ENCODE measurements at regions not wholly inside any gene's neighbourhood (a gene's known extent, or its start where the extent isn't known, plus 50 kb on each side); places are given as distances from the start of the nearest gene placed in this dataset.
A peak's percentile ranks its signal among the peaks of the same experiment; 100 is the strongest.
"Not testable (repeated sequence)": the region's sequence is repeated elsewhere in the genome, so short reads cannot be mapped to it uniquely, and the experiment has no call there.

DNA sequence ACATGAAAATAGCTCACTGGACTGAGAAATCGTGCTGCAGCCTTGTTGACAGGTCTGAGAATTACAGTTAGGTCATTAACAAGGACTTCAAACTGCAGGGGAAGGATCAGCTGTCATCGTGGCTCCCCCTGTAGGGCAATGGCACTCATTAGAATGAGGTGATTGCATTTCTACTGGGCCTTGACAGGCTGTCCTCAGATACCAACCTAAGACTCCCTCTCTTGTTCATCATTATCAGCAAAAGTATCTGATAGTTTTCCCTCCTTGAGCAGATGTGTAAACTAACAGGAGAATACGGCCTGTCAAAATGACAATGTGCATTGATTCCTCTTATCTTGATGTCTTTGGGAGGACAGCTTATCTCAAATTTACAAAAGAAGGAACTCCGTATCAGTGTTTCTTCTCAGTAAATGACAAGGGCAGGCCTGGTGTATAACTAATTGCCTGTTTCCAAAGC, 648.5 kb upstream of the LRRN3 start:
- peak; percentile 18 to 49 for DNase-seq (ENCODE audit: low read depth in 2 of 2)

- no peak for DNase-seq (ENCODE audit: low read depth in 2 of 2)
Measured at GRCh38 chr7:110446658-110447057, 644.3 kb upstream of the LRRN3 start.

- no peak for DNase-seq (ENCODE audit: low read depth in 2 of 2)
Measured at GRCh38 chr7:110448918-110449317, 642.0 kb upstream of the LRRN3 start.

DNA sequence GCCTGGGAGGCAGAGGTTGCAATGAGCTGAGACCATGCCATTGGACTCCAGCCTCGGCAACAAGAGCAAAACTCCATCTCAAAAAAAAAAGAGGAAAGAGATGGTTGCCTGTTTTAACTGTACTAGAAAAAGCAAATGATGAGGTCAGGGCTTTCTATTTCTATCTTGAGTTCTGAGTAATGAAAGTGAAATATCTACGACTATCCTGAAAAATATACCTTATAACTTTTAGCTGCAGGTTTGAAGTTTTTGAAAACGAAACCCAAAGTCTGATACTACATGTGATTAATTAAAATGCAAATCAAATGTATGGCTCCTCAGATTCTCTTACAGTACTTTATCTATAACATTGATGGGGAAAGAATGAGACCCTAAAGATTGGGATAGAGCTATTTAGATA, 636.2 kb upstream of the LRRN3 start:
- DNase-seq (ENCODE audit: low read depth in 2 of 2), result no peak

DNA sequence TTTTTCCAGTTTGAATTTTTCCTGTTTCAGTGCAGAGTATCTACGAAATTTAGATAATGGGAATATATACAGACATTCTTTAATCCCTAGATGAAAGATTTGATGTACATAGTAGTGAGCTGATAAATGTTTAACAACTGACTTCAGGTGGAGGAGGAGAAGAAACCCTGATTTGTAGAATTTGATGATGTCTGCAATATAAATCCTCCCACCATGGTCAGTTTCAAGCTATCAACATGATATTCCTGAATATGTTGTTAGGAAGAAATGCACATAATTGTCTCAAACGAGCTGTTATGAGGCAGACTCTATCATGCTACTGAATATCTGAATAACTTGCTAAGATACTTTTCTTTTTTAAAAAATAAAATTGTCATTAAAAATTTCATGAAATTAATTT, 629.3 kb upstream of the LRRN3 start:
- no peak for DNase-seq (ENCODE audit: low read depth in 2 of 2)

GRCh38 chr7:110470420-110470819, 620.5 kb upstream of the LRRN3 start:
- no peak for DNase-seq (ENCODE audit: low read depth in 2 of 2)

DNA sequence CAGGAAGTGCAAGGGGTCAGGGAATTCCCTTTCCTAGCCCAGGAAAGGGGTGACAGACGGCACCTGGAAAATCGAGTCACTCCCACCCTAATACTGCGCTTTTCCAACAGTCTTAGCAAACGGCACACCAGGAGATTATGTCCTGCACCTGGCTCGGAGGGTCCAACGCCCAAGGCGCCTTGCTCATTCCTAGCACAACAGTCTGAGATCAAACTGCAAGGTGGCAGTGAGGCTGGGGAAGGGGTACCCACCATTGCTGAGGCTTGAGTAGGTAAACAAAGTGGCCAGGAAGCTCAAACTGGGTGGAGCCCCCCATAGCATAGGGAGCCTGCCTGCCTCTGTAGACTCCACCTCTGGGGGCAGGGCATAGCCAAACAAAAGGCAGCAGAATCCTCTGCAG, 618.5 kb upstream of the LRRN3 start:
- DNase-seq (ENCODE audit: low read depth in 2 of 2), result not testable (repeated sequence)

GRCh38 chr7:110480964-110481363, 610.0 kb upstream of the LRRN3 start:
- DNase-seq (ENCODE audit: low read depth in 2 of 2), result no peak

DNA sequence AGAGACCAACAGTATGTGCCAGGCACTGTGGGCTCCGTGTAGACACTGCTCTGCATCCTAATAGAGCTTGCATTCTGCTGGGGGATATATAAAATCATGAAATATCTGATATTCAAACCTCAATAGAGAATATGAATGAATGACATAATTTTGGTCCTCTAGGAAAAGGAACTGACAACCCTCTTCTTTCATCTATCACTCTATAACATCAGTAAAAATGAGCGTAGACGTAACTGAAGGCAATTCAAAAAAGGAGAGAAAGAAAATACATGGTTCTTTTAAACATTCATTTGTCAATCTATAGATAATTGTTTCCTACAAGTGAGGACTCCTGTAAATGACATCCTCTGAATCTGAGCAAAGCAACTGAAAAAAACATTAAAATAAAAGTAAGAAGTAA, 607.4 kb upstream of the LRRN3 start:
- no peak for DNase-seq (ENCODE audit: low read depth in 2 of 2)

- no peak for DNase-seq (ENCODE audit: low read depth in 2 of 2)
Measured at GRCh38 chr7:110484356-110484755, 606.6 kb upstream of the LRRN3 start.

- no peak for DNase-seq (ENCODE audit: low read depth in 2 of 2)
Measured at GRCh38 chr7:110486549-110486948, 604.4 kb upstream of the LRRN3 start.

DNA sequence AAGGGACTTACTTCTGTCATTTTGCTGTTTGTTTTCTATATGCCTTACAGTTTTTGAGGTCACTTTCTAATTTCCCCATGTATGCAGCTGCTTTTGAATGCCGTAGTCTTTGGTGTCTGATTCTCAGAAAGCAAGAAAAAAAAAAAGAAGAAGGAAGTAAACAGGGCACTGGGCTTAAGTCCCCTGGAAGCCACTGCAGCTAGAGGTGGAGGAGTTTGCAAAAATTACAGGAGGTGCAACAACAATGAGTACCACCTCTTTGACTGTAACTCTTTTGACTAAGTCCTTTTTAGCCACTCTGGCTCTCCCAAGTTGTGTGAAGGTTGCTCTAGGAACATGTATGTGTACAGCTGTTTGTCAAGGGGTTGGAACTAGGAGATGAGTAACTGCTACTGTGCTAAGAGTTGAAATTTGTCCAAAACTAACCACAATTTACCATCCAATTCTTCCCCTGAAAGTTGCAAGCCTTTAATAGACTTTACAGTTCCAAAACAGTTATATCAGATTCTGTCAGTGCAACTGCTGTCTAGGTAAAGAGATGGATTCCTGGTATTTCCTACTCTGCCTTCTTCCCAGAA, 588.0 kb upstream of the LRRN3 start:
- DNase-seq (ENCODE audit: low read depth in 2 of 2), result no peak

GRCh38 chr7:110507369-110507768, 583.6 kb upstream of the LRRN3 start:
- no peak for DNase-seq (ENCODE audit: low read depth in 2 of 2)

GRCh38 chr7:110507832-110508231, 583.1 kb upstream of the LRRN3 start:
- DNase-seq (ENCODE audit: low read depth in 2 of 2), result no peak

DNA sequence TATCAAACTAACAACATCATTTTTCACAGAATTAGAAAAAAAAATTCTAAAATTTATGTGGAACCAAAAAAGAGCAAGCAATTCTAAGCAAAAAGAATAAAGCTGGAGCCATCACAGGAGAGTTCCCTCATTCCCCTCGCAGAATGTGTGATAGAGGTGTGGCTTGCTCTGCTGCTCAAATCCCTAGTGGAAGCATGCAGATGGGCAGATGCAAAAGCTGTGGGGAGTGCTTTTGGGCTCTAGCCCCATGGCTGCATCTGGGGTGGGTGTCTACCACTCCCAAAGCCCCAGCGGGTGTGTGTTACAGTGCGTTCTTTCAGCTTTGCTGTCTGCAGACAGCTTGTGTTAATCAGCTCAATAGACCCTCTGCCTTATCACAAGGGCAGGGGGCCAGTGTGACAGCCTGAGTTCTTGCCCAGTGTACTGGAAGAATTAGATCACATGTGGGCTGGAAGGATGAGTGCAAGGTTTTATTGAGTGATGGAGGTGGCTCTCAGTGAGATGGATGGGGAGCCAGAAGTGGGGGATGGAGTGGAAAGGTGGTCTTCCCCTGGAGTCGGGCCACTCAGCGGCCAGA, 575.9 kb upstream of the LRRN3 start:
- not testable (repeated sequence) for DNase-seq (ENCODE audit: low read depth in 2 of 2)

DNA sequence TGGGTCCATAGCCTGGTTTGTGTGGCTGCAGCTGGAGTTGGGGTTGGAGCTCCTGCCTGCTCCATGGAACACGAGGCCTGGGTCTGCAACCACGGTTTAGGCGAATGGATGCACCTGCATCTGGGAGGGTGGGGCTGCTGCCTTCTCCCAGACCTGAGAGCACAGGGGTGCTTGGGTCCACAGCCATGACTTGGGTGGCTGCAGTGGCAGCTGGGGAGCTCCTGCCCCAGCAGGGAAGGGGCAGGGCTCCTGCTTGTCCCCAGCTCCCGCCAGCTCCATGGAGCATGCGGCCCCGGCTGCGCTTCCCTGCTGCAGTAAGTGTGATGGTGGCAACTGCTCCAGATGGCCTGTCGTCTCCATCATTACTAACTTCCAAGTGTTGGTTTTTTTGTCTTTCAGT, 571.1 kb upstream of the LRRN3 start:
- DNase-seq (ENCODE audit: low read depth in 2 of 2), result no peak

DNA sequence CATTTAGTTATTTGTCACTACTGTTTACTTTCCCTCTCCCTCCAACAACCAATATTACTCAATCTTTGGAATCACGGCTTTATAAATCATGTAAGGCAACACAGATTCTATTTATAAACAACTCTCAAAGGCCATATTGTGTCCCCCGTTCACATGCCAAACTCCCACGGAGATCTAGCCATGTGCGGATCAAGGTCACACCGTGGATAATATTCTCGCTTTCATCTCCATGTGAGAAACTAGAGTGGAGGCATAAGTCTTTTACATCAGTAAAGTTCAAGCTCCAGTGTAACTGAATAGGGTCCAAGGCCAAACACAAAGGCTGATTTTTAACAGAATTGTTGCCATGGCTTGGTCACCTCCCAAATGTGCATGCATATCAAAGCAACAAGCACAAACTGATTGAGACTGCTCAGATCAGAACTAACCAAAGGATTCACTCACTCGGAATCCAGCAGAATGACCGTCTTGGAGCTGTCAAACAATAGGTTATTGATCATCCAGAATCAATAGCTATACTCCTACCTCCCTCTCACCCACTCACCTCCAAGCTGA, 569.5 kb upstream of the LRRN3 start:
- no peak for DNase-seq (ENCODE audit: low read depth in 2 of 2)

GRCh38 chr7:110522061-110522760, 568.7 kb upstream of the LRRN3 start:
- no peak for DNase-seq (ENCODE audit: low read depth in 2 of 2)

DNA sequence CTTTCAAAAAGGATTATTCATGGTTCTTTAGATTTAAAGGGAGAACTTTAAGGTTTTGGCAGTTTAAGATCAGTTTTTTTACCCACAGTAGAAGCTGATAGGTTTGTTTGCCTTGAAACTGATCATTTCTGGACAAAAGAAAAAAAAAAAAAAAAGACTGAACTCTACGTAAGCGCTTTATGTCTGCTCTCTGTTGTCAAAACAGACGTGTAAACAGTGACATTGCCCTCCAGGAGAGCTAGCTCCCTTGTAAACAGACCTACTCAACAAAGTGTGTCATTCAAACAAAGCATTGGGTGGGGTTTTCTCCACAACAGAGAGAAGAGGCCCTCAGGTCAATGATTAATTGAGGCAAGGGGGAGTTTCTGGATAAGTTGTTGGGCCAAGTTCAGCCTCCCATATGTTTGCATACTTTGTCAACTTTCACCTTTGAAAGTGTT, 568.1 kb upstream of the LRRN3 start:
- DNase-seq (ENCODE audit: low read depth in 2 of 2), result no peak

DNA sequence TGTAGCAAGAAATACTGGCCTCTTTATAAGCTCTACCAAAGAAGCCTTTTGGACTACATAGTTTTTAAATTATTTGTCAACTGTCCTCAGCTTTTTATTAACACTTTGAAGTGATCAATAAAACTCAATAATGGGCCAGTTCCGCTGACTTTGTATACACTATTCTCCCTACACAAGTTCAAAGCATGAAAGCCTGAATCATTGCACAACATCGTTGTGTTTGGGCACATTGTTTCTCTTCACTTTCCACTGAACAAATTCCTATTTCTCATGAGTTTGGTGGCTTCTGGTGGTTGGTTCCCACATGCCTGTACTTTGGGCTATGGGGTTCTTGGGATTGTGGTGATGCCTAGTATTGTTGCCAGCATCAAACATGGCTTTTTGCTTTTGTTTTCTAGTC, 561.8 kb upstream of the LRRN3 start:
- DNase-seq (ENCODE audit: low read depth in 2 of 2), result no peak

GRCh38 chr7:110531186-110531585, 559.7 kb upstream of the LRRN3 start:
- DNase-seq (ENCODE audit: low read depth in 2 of 2), result no peak

- no peak for DNase-seq (ENCODE audit: low read depth in 2 of 2)
Measured at GRCh38 chr7:110534241-110534931, 556.5 kb upstream of the LRRN3 start.

Measured in dermis microvascular lymphatic vessel endothelial cell (primary cell).